ENCODE measurements at regions not wholly inside any gene's neighbourhood (a gene's known extent, or its start where the extent isn't known, plus 50 kb on each side); places are given as distances from the start of the nearest gene placed in this dataset.

DNA sequence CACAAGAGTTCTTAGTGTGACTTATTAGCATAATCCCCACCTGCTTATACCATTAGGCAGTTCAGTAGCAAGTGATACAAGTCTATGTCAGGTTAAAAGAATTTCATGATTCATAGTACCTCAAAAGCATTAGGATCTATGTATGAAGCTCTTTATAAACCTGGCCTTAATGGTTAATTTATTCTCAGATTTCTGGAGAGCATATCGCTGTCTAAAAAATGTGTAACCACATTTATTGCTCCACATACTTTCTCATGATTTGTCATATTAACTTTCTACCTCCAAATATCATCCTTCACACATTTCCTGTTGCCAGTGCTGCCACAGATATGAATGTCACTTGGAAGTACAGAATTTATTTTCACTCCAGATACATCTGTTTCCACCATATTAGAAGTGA lies 332.8 kb upstream of the MAP2 start:
- no peak overlapping the region for H3K27ac Mint-ChIP-seq
- no peak for DNase-seq
- H3K36me3 Mint-ChIP-seq = no peaks in the 10 kb centered on the region
- H3K9me3 Mint-ChIP-seq = peaks cover 0 to 5% (median 0%) of the 10 kb centered on the region in 11 donors
- ATAC-seq = no peak
- H3K27ac ChIP-seq (ENCODE audit: low read depth, low read length) = no peak overlapping the region
- H3K36me3 ChIP-seq (ENCODE audit: control insufficient read depth in 2 of 3, insufficient read depth in 3 of 3, low read length in 3 of 3) = no peaks in the 10 kb centered on the region
- ChIA-PET POLR2A (no interaction called here), CTCF (no interaction called here)
- no peak overlapping the region for H3K4me3 Mint-ChIP-seq
- no peaks in the 10 kb centered on the region for H3K4me1 Mint-ChIP-seq
- H3K27me3 Mint-ChIP-seq = no peaks in the 10 kb centered on the region
- H3K4me3 ChIP-seq (ENCODE audit: low read length) = no peak overlapping the region
- intact Hi-C loops (cut with micrococcal nuclease) = no loop called here
- H3K27me3 ChIP-seq (ENCODE audit: control insufficient read depth in 2 of 2, insufficient read depth in 2 of 2, low read length in 2 of 2) = no peaks in the 10 kb centered on the region
- no peaks in the 10 kb centered on the region for H3K9me3 ChIP-seq (ENCODE audit: control insufficient read depth in 2 of 3, low read length in 3 of 3)
- H3K4me1 ChIP-seq (ENCODE audit: control insufficient read depth in 2 of 2, insufficient read depth in 2 of 2, low read length in 2 of 2) = no peaks in the 10 kb centered on the region

DNA sequence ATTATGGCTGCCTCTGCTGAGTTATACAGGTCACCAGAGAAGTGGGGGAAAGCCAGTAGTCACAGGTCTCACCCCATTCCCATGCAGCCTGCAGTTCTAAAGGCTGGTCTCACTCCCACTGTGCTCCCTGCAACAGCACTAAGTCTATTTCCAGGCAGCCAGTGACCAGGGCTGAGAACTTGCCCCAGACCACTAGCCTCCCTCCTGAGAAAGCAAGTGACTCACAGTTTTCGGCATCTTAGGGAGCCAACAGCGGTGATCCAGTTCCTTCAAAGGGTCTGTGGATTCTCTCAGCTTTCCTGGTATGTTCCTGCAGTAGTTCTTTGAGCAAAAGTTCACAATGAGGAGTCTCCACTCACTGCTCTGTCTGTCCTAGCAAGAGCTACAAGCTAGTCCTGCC lies 329.6 kb upstream of the MAP2 start:
- no peaks in the 10 kb centered on the region for H3K36me3 ChIP-seq (ENCODE audit: control insufficient read depth in 2 of 3, insufficient read depth in 3 of 3, low read length in 3 of 3)

GRCh38 chr2:209095432-209095831 lies 328.4 kb upstream of the MAP2 start:
- DNase-seq = no peak
- no peaks in the 10 kb centered on the region for H3K36me3 ChIP-seq (ENCODE audit: control insufficient read depth in 2 of 3, insufficient read depth in 3 of 3, low read length in 3 of 3)
- no peaks in the 10 kb centered on the region for H3K9me3 ChIP-seq (ENCODE audit: control insufficient read depth in 2 of 3, low read length in 3 of 3)
- ChIA-PET POLR2A (no interaction called here), CTCF (no interaction called here)
- Mint-ChIP-seq H3K4me1 (no peaks in the 10 kb centered on the region), H3K36me3 (no peaks in the 10 kb centered on the region), H3K27ac (no peak overlapping the region), H3K4me3 (no peak overlapping the region), H3K9me3 (peaks cover 0 to 12% (median 2%) of the 10 kb centered on the region in 11 donors), H3K27me3 (peaks cover 0 to 4% (median 0%) of the 10 kb centered on the region in 5 donors)
- no peak for ATAC-seq
- no peak overlapping the region for H3K4me3 ChIP-seq (ENCODE audit: low read length)
- H3K27me3 ChIP-seq (ENCODE audit: control insufficient read depth in 2 of 2, insufficient read depth in 2 of 2, low read length in 2 of 2) = no peaks in the 10 kb centered on the region
- no peak overlapping the region for H3K27ac ChIP-seq (ENCODE audit: low read depth, low read length)
- no peaks in the 10 kb centered on the region for H3K4me1 ChIP-seq (ENCODE audit: control insufficient read depth in 2 of 2, insufficient read depth in 2 of 2, low read length in 2 of 2)
- intact Hi-C loops (cut with micrococcal nuclease) = no loop called here

More for the DNA sequence above, 329.6 kb upstream of the MAP2 start:
- CTCF ChIA-PET = no interaction called here
- Histone ChIP-seq H3K27ac (ENCODE audit: low read depth, low read length) (no peak overlapping the region), H3K4me1 (ENCODE audit: control insufficient read depth in 2 of 2, insufficient read depth in 2 of 2, low read length in 2 of 2) (no peaks in the 10 kb centered on the region), H3K27me3 (ENCODE audit: control insufficient read depth in 2 of 2, insufficient read depth in 2 of 2, low read length in 2 of 2) (no peaks in the 10 kb centered on the region), H3K9me3 (ENCODE audit: control insufficient read depth in 2 of 3, low read length in 3 of 3) (no peaks in the 10 kb centered on the region), H3K4me3 (ENCODE audit: low read length) (no peak overlapping the region)
- DNase-seq = no peak
- peaks cover 0 to 5% (median 2%) of the 10 kb centered on the region in 11 donors for H3K9me3 Mint-ChIP-seq
- POLR2A ChIA-PET = no interaction called here
- no peak overlapping the region for H3K4me3 Mint-ChIP-seq
- intact Hi-C loops (cut with micrococcal nuclease) = no loop called here
- H3K36me3 Mint-ChIP-seq = no peaks in the 10 kb centered on the region
- peaks cover 0 to 4% (median 0%) of the 10 kb centered on the region in 5 donors for H3K27me3 Mint-ChIP-seq
- no peak for ATAC-seq
- no peak overlapping the region for H3K27ac Mint-ChIP-seq
- H3K4me1 Mint-ChIP-seq = no peaks in the 10 kb centered on the region

- H3K27me3 Mint-ChIP-seq = peaks cover 0 to 4% (median 0%) of the 10 kb centered on the region in 5 donors
- no peaks in the 10 kb centered on the region for H3K9me3 ChIP-seq (ENCODE audit: control insufficient read depth in 2 of 3, low read length in 3 of 3)
- ATAC-seq = no peak
- POLR2A ChIA-PET = no interaction called here
- no peaks in the 10 kb centered on the region for H3K4me1 ChIP-seq (ENCODE audit: control insufficient read depth in 2 of 2, insufficient read depth in 2 of 2, low read length in 2 of 2)
- no peaks in the 10 kb centered on the region for H3K36me3 Mint-ChIP-seq
- no peak overlapping the region for H3K27ac Mint-ChIP-seq
- no peaks in the 10 kb centered on the region for H3K4me1 Mint-ChIP-seq
- H3K36me3 ChIP-seq (ENCODE audit: control insufficient read depth in 2 of 3, insufficient read depth in 3 of 3, low read length in 3 of 3) = no peaks in the 10 kb centered on the region
- H3K4me3 ChIP-seq (ENCODE audit: low read length) = no peak overlapping the region
- H3K9me3 Mint-ChIP-seq = peaks cover 0 to 12% (median 2%) of the 10 kb centered on the region in 11 donors
- H3K27ac ChIP-seq (ENCODE audit: low read depth, low read length) = no peak overlapping the region
- DNase-seq = no peak
- CTCF ChIA-PET = no interaction called here
- H3K27me3 ChIP-seq (ENCODE audit: control insufficient read depth in 2 of 2, insufficient read depth in 2 of 2, low read length in 2 of 2) = no peaks in the 10 kb centered on the region
- intact Hi-C loops (cut with micrococcal nuclease) = no loop called here
- no peak overlapping the region for H3K4me3 Mint-ChIP-seq
Observed at GRCh38 chr2:209097168-209097567, 326.7 kb upstream of the MAP2 start.

- CTCF ChIA-PET = interaction anchor here (0.5 kb wide), 1 partner anchor 16 kb away, joined by 3 read pairs; no protein-coding TSS in a partner anchor
- H3K27me3 ChIP-seq (ENCODE audit: control insufficient read depth in 2 of 2, insufficient read depth in 2 of 2, low read length in 2 of 2) = no peaks in the 10 kb centered on the region
- DNase-seq = no peak
- H3K27me3 Mint-ChIP-seq = no peaks in the 10 kb centered on the region
- H3K36me3 Mint-ChIP-seq = no peaks in the 10 kb centered on the region
- no peaks in the 10 kb centered on the region for H3K4me1 Mint-ChIP-seq
- peaks cover 0 to 42% (median 6%) of the 10 kb centered on the region in 11 donors for H3K9me3 Mint-ChIP-seq
- H3K27ac Mint-ChIP-seq = no peak overlapping the region
- H3K4me3 Mint-ChIP-seq = no peak overlapping the region
- H3K27ac ChIP-seq (ENCODE audit: low read depth, low read length) = no peak overlapping the region
- no peaks in the 10 kb centered on the region for H3K4me1 ChIP-seq (ENCODE audit: control insufficient read depth in 2 of 2, insufficient read depth in 2 of 2, low read length in 2 of 2)
- no peaks in the 10 kb centered on the region for H3K9me3 ChIP-seq (ENCODE audit: control insufficient read depth in 2 of 3, low read length in 3 of 3)
- intact Hi-C loops (cut with micrococcal nuclease) = no loop called here
- H3K4me3 ChIP-seq (ENCODE audit: low read length) = no peak overlapping the region
- H3K36me3 ChIP-seq (ENCODE audit: control insufficient read depth in 2 of 3, insufficient read depth in 3 of 3, low read length in 3 of 3) = no peaks in the 10 kb centered on the region
- POLR2A ChIA-PET = no interaction called here
- ATAC-seq = no peak
Observed at GRCh38 chr2:209102319-209102718, 321.5 kb upstream of the MAP2 start.

DNA sequence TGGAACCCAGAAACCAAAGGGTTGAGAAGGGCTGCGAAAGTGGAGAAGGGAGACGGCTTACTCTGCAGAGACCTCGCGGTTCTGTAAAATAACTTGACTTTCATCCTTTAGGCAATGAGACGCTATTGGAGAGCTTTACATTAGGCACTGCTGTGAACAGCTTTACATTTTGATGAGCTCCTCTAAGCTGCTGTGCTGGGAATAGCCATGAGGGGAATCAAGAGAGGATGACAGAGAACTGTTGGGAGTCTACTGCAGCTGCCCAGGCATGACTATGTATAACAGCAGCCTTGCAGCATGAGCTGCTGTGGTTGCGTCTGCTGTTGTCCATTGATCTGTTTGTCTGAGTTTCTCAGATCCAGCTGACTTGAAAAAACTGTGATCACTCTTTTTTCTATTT lies 310.8 kb upstream of the MAP2 start:
- DNase-seq = no peak
- Histone ChIP-seq H3K27ac (ENCODE audit: low read depth, low read length) (no peak overlapping the region), H3K4me1 (ENCODE audit: control insufficient read depth in 2 of 2, insufficient read depth in 2 of 2, low read length in 2 of 2) (no peaks in the 10 kb centered on the region), H3K9me3 (ENCODE audit: control insufficient read depth in 2 of 3, low read length in 3 of 3) (no peaks in the 10 kb centered on the region), H3K27me3 (ENCODE audit: control insufficient read depth in 2 of 2, insufficient read depth in 2 of 2, low read length in 2 of 2) (no peaks in the 10 kb centered on the region), H3K36me3 (ENCODE audit: control insufficient read depth in 2 of 3, insufficient read depth in 3 of 3, low read length in 3 of 3) (no peaks in the 10 kb centered on the region), H3K4me3 (ENCODE audit: low read length) (no peak overlapping the region)
- ATAC-seq = no peak
- Mint-ChIP-seq H3K9me3 (peaks cover 0 to 7% (median 0%) of the 10 kb centered on the region in 11 donors), H3K36me3 (no peaks in the 10 kb centered on the region), H3K27me3 (no peaks in the 10 kb centered on the region), H3K4me1 (no peaks in the 10 kb centered on the region), H3K4me3 (no peak overlapping the region), H3K27ac (no peak overlapping the region)
- intact Hi-C loops (cut with micrococcal nuclease) = no loop called here
- ChIA-PET POLR2A (no interaction called here), CTCF (no interaction called here)

DNA sequence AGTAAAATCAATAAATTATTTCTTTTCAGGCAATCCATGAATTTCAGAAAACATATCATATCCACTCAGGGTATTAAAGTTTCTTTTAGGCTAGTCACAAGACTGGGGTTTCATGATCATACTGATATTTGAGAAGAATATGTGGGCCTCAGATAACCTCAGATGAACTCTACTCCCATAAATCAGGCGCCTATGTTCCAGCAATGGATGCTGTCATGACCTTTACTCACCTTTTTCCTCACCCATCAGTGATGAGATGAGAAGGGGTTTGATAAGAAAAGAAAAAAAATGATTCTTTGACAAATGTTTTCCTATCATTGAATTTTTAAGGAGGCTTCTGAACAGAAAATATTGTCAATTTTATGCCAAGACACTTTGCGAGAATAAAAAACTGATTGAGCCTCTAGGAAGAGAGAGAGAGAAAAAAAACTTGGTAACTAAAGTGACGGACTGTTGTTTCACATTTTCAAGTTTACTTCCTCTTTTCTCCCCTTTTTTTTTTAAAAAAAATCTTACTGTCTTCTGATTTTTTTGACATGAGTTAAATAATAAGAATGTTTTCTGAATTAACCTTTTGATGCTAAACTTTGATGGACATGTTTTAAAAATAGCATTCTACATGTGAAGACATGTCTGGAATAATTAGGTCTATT lies 309.1 kb upstream of the MAP2 start:
- CTCF ChIA-PET = no interaction called here
- POLR2A ChIA-PET = no interaction called here

More for the DNA sequence above, 309.1 kb upstream of the MAP2 start:
- Histone ChIP-seq H3K27me3 (ENCODE audit: control insufficient read depth in 2 of 2, insufficient read depth in 2 of 2, low read length in 2 of 2) (no peaks in the 10 kb centered on the region), H3K9me3 (ENCODE audit: control insufficient read depth in 2 of 3, low read length in 3 of 3) (no peaks in the 10 kb centered on the region), H3K27ac (ENCODE audit: low read depth, low read length) (no peak overlapping the region), H3K36me3 (ENCODE audit: control insufficient read depth in 2 of 3, insufficient read depth in 3 of 3, low read length in 3 of 3) (no peaks in the 10 kb centered on the region), H3K4me3 (ENCODE audit: low read length) (no peak overlapping the region), H3K4me1 (ENCODE audit: control insufficient read depth in 2 of 2, insufficient read depth in 2 of 2, low read length in 2 of 2) (no peaks in the 10 kb centered on the region)
- intact Hi-C loops (cut with micrococcal nuclease) = no loop called here
- Mint-ChIP-seq H3K4me3 (no peak overlapping the region), H3K9me3 (peaks cover 0 to 7% (median 2%) of the 10 kb centered on the region in 11 donors), H3K27ac (no peak overlapping the region), H3K4me1 (no peaks in the 10 kb centered on the region), H3K36me3 (no peaks in the 10 kb centered on the region), H3K27me3 (no peaks in the 10 kb centered on the region)
- ATAC-seq (no peak), DNase-seq (no peak)

Measured in naive thymus-derived CD4-positive, alpha-beta T cell (primary cell).